OCI-LY3 (cell line): ENCODE measurements at regions not wholly inside any gene's neighbourhood (a gene's known extent, or its start where the extent isn't known, plus 50 kb on each side); places are given as distances from the start of the nearest gene placed in this dataset.

ENCODE experiments used
- H2AFZ ChIP-seq: fragments of 200-600, 300-600 bp; shearing (Covaris generic); 2 replicates; pipeline ENCODE4 v1.6.0; 2014; ENCODE audit warnings: antibody characterized with exemption, low read depth, low read length
- H3K27ac ChIP-seq: fragments of 200-600, 300-600 bp; sonication (generic); 2 replicates; pipeline ENCODE4 v1.5.1; 2014; ENCODE audit warnings: mild to moderate bottlenecking, low read length, moderate library complexity, mixed read lengths
- H3K27me3 ChIP-seq: fragments of 200-600, 300-600 bp; sonication (generic); 2 replicates; pipeline ENCODE4 v1.6.1; 2014; ENCODE audit warnings: low read depth, low read length, mixed read lengths
- H3K36me3 ChIP-seq: fragments of 200-600, 300-600 bp; sonication (generic); replicated peaks from 2 replicates; pipeline ENCODE3; 2014; ENCODE audit warnings: low read depth, low read length, mixed read lengths
- H3K4me1 ChIP-seq: fragments of 300-600, 200-600 bp; sonication (generic); 2 replicates; pipeline ENCODE4 v1.6.1; 2014; ENCODE audit warnings: low read length, mixed read lengths
- H3K4me2 ChIP-seq: fragments of 200-600, 300-600 bp; sonication (generic); 2 replicates; pipeline ENCODE4 v1.6.1; 2014; ENCODE audit warnings: low read length, mixed read lengths
- H3K4me3 ChIP-seq: fragments of 300-600, 200-600 bp; sonication (generic); 2 replicates; pipeline ENCODE4 v1.5.1; 2014; ENCODE audit warnings: antibody characterized with exemption, mild to moderate bottlenecking, low read length, moderate library complexity
- H3K79me2 ChIP-seq: fragments of 300-600, 200-600 bp; shearing (Covaris generic); 2 replicates; pipeline ENCODE4 v1.6.1; 2014; ENCODE audit warnings: mild to moderate bottlenecking, low read length, mixed read lengths
- H3K9ac ChIP-seq: fragments of 300-600, 200-600 bp; shearing (Covaris generic); 2 replicates; pipeline ENCODE4 v1.6.0; 2014; ENCODE audit warnings: mild to moderate bottlenecking, low read length, moderate library complexity
- H3K9me3 ChIP-seq: fragments of 200-600, 300-600 bp; shearing (Covaris generic); 2 replicates; pipeline ENCODE4 v1.6.1; 2014; ENCODE audit warnings: low read length, mixed read lengths; ENCODE audit not compliant: insufficient read depth
- H4K20me1 ChIP-seq: fragments of 200-600, 300-600 bp; sonication (generic); 2 replicates; pipeline ENCODE4 v1.6.1; 2016; ENCODE audit warnings: low read length, mixed read lengths; ENCODE audit not compliant: insufficient read depth
- EZH2phosphoT487 ChIP-seq: fragments of 200-600 bp; shearing (Covaris generic); IDR thresholded peaks from 2 replicates; pipeline ENCODE4 v1.6.1; 2018; ENCODE audit warnings: antibody characterized with exemption, mixed run types, low read depth
- TF ChIP-seq, protein P1 (sequence below): fragments of 200-600, 300-600 bp; sonication (generic); IDR thresholded peaks from 2 replicates; pipeline ENCODE4 v1.5.1; 2014; ENCODE audit warnings: antibody characterized with exemption, low read length, low read depth

DNA sequence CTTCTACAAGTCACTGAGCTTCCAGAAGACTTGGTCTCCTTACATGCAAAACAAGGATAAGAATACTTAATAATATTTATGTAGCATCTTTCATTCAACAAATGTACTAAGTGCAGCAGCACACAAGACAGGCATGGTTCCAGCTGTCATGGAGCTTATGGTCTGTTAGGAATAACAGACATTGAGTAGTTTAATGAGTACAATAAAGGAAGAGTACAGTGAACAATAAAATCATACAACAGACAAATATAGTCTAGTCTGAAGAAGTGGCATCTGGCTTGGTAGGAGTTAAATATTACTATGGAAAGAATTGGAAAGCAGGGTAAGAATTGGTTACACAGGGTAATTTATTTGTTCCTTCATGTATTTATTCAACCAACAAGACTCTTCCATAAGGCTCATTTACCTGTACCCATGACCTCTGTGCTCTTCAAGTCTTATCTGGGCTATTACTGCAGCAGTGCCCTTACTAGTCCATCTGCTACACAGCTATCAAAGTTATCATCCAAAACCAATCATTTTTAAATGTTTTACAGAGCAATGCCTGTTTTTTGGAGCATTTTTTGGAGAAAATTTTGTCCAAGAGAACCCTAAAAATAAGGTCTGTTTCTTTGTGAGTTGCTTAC, 101.1 kb upstream of the RPL34 start:
- TF ChIP-seq, protein P1, sequence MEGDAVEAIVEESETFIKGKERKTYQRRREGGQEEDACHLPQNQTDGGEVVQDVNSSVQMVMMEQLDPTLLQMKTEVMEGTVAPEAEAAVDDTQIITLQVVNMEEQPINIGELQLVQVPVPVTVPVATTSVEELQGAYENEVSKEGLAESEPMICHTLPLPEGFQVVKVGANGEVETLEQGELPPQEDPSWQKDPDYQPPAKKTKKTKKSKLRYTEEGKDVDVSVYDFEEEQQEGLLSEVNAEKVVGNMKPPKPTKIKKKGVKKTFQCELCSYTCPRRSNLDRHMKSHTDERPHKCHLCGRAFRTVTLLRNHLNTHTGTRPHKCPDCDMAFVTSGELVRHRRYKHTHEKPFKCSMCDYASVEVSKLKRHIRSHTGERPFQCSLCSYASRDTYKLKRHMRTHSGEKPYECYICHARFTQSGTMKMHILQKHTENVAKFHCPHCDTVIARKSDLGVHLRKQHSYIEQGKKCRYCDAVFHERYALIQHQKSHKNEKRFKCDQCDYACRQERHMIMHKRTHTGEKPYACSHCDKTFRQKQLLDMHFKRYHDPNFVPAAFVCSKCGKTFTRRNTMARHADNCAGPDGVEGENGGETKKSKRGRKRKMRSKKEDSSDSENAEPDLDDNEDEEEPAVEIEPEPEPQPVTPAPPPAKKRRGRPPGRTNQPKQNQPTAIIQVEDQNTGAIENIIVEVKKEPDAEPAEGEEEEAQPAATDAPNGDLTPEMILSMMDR: no peak
- no peak for TF ChIP-seq EZH2phosphoT487
- Histone ChIP-seq H3K4me1 (no peaks in the 10 kb centered on the region), H3K79me2 (no peaks in the 10 kb centered on the region), H4K20me1 (no peaks in the 10 kb centered on the region), H3K9ac (no peak overlapping the region), H3K9me3 (no peaks in the 10 kb centered on the region), H3K4me2 (no peak overlapping the region), H3K36me3 (no peaks in the 10 kb centered on the region), H3K4me3 (no peak overlapping the region), H2AFZ (no peak overlapping the region), H3K27me3 (no peaks in the 10 kb centered on the region), H3K27ac (no peak overlapping the region)

- TF ChIP-seq EZH2phosphoT487: no peak
- TF ChIP-seq, protein P1: peak; percentile 19; the same call in 1 of the 2 replicates
- Histone ChIP-seq H3K36me3 (no peaks in the 10 kb centered on the region), H3K4me2 (no peak overlapping the region), H3K9ac (no peak overlapping the region), H3K4me1 (no peaks in the 10 kb centered on the region), H3K27me3 (peaks cover 6% of the 10 kb centered on the region; the same call in 1 of the 2 replicates), H4K20me1 (no peaks in the 10 kb centered on the region), H3K79me2 (no peaks in the 10 kb centered on the region), H2AFZ (no peak overlapping the region; the same call in 1 of the 2 replicates), H3K9me3 (no peaks in the 10 kb centered on the region), H3K4me3 (no peak overlapping the region), H3K27ac (no peak overlapping the region)
Observed at GRCh38 chr4:108512615-108513505, 107.5 kb upstream of the RPL34 start.

- H3K4me3 ChIP-seq: no peak overlapping the region
- H3K27ac ChIP-seq: no peak overlapping the region
- no peak overlapping the region for H3K9ac ChIP-seq
- H3K9me3 ChIP-seq: no peaks in the 10 kb centered on the region
- no peaks in the 10 kb centered on the region for H4K20me1 ChIP-seq
- H3K36me3 ChIP-seq: no peaks in the 10 kb centered on the region
- TF ChIP-seq, protein P1: no peak
- TF ChIP-seq EZH2phosphoT487: no peak
- H2AFZ ChIP-seq: no peak overlapping the region
- no peaks in the 10 kb centered on the region for H3K4me1 ChIP-seq
- H3K27me3 ChIP-seq: peaks cover 6% of the 10 kb centered on the region; the same call in 1 of the 2 replicates
- H3K79me2 ChIP-seq: no peaks in the 10 kb centered on the region
- no peak overlapping the region for H3K4me2 ChIP-seq
Observed at GRCh38 chr4:108511618-108512017, 108.8 kb upstream of the RPL34 start.

DNA sequence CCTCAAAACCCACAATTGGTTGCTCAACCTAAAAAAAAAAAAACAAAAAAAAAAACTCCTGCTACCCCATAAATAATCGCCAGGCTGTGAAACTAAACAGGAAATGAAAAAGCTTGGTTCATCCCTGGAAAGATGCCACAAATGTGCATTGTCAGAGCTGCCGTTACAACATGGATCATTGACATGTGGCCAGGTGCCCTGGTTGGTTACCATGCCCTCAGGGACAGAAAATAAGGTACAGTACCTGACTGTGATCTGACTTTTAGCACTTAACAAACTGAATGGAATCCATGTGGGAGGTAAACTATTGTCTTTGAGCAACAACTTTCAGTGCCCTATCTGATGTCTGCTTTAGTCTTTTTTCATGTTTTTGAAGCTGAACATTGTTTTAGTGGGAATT, 118.0 kb upstream of the RPL34 start:
- Histone ChIP-seq H3K27me3 (no peaks in the 10 kb centered on the region), H3K9ac (no peak overlapping the region), H2AFZ (no peak overlapping the region), H3K4me3 (no peak overlapping the region), H3K4me1 (no peaks in the 10 kb centered on the region), H3K4me2 (no peak overlapping the region), H4K20me1 (no peaks in the 10 kb centered on the region), H3K36me3 (no peaks in the 10 kb centered on the region), H3K79me2 (no peaks in the 10 kb centered on the region), H3K27ac (no peak overlapping the region), H3K9me3 (no peaks in the 10 kb centered on the region)
- TF ChIP-seq, protein P1: no peak
- no peak for TF ChIP-seq EZH2phosphoT487
